Astrocyte (in vitro differentiated cells and primary cell): ENCODE measurements at regions not wholly inside any gene's neighbourhood (a gene's known extent, or its start where the extent isn't known, plus 50 kb on each side); places are given as distances from the start of the nearest gene placed in this dataset.

Source experiments
- CTCF ChIP-seq: IDR thresholded peaks from 2 replicates; pipeline ENCODE4 v1.5.1; 2011; ENCODE audit warnings: low read depth, mild to moderate bottlenecking, inconsistent platforms, low read length, moderate library complexity; ENCODE audit not compliant: insufficient read depth
- EZH2 ChIP-seq: IDR thresholded peaks from 2 replicates; pipeline ENCODE4 v1.6.1; 2012; ENCODE audit warnings: mild to moderate bottlenecking, low read length, inconsistent platforms; ENCODE audit not compliant: insufficient read depth

GRCh38 chrX:40524423-40524822 is 56.3 kb upstream of the ATP6AP2 start:
- TF ChIP-seq EZH2 (no peak), CTCF (no peak)
